ENCODE measurements at regions not wholly inside any gene's neighbourhood (a gene's known extent, or its start where the extent isn't known, plus 50 kb on each side); places are given as distances from the start of the nearest gene placed in this dataset.

- no peak for TF ChIP-seq EZH2 (IDR thresholded peaks at IDR 0.05; ENCODE audit: low read length)
- TF ChIP-seq CTCF (optimal IDR thresholded peaks at IDR 0.05 in 1 of 3, IDR thresholded peaks at IDR 0.05 in 1 of 3, conservative IDR thresholded peaks at IDR 0.05 in 1 of 3; ENCODE audit: extremely low read depth in 1 of 3, insufficient read depth in 2 of 3, low read length in 3 of 3), result no peak
- H3K4me3 ChIP-seq (ENCODE audit: control insufficient read depth in 2 of 3, extremely low read depth in 1 of 3, insufficient read depth in 2 of 3, low read depth in 1 of 3, low read length in 3 of 3), result no peak overlapping the region
- no peak overlapping the region for H3K27ac ChIP-seq (ENCODE audit: control insufficient read depth, insufficient read depth, low read length)
- H3K9me1 ChIP-seq (ENCODE audit: control insufficient read depth, extremely low read depth, insufficient read depth, low read length), result no peaks in the 10 kb centered on the region
- H3K9me3 ChIP-seq (ENCODE audit: control insufficient read depth, low read depth, low read length), result no peaks in the 10 kb centered on the region
- H3K36me3 ChIP-seq (ENCODE audit: control insufficient read depth in 2 of 2, extremely low read depth in 1 of 2, insufficient read depth in 2 of 2, low read length in 2 of 2), result no peaks in the 10 kb centered on the region
- no peak for DNase-seq (ENCODE audit: low read depth, low spot score)
- FAIRE-seq, result no peak
- H4K20me1 ChIP-seq (ENCODE audit: control insufficient read depth, extremely low read depth, insufficient read depth, low read length), result no peaks in the 10 kb centered on the region
- dilution Hi-C loops (cut with MboI; ENCODE audit: extremely low pct_ligation_motif_present, low sequenced_read_pairs), result no loop called here
- no peaks in the 10 kb centered on the region for H3K79me2 ChIP-seq (ENCODE audit: control insufficient read depth, insufficient read depth, low read length)
- H3K4me2 ChIP-seq (ENCODE audit: control insufficient read depth, extremely low read depth, insufficient read depth, low read depth, low read length), result no peak overlapping the region
- H3K9ac ChIP-seq (ENCODE audit: control insufficient read depth, extremely low read depth, insufficient read depth, low read length), result no peak overlapping the region
- H3K4me1 ChIP-seq (ENCODE audit: control insufficient read depth, extremely low read depth, insufficient read depth, low read length), result no peaks in the 10 kb centered on the region
- no peak overlapping the region for H2AFZ ChIP-seq (ENCODE audit: control insufficient read depth, low read length)
- H3K27me3 ChIP-seq (ENCODE audit: control insufficient read depth, extremely low read depth, insufficient read depth, low read length), result peaks cover 57% of the 10 kb centered on the region
Observed at GRCh38 chr11:43556612-43557375, 123.7 kb upstream of the HSD17B12 start.

- no peaks in the 10 kb centered on the region for H3K36me3 ChIP-seq (ENCODE audit: control insufficient read depth in 2 of 2, extremely low read depth in 1 of 2, insufficient read depth in 2 of 2, low read length in 2 of 2)
- no peak overlapping the region for H3K4me3 ChIP-seq (ENCODE audit: control insufficient read depth in 2 of 3, extremely low read depth in 1 of 3, insufficient read depth in 2 of 3, low read depth in 1 of 3, low read length in 3 of 3)
- H3K27me3 ChIP-seq (ENCODE audit: control insufficient read depth, extremely low read depth, insufficient read depth, low read length), result peaks cover 57% of the 10 kb centered on the region
- dilution Hi-C loops (cut with MboI; ENCODE audit: extremely low pct_ligation_motif_present, low sequenced_read_pairs), result no loop called here
- H4K20me1 ChIP-seq (ENCODE audit: control insufficient read depth, extremely low read depth, insufficient read depth, low read length), result no peaks in the 10 kb centered on the region
- DNase-seq (ENCODE audit: low read depth, low spot score), result no peak
- no peak overlapping the region for H3K9ac ChIP-seq (ENCODE audit: control insufficient read depth, extremely low read depth, insufficient read depth, low read length)
- H3K27ac ChIP-seq (ENCODE audit: control insufficient read depth, insufficient read depth, low read length), result no peak overlapping the region
- H3K9me1 ChIP-seq (ENCODE audit: control insufficient read depth, extremely low read depth, insufficient read depth, low read length), result no peaks in the 10 kb centered on the region
- TF ChIP-seq EZH2 (IDR thresholded peaks at IDR 0.05; ENCODE audit: low read length) (peak; percentile 63), CTCF (optimal IDR thresholded peaks at IDR 0.05 in 1 of 3, IDR thresholded peaks at IDR 0.05 in 1 of 3, conservative IDR thresholded peaks at IDR 0.05 in 1 of 3; ENCODE audit: extremely low read depth in 1 of 3, insufficient read depth in 2 of 3, low read length in 3 of 3) (peak in 1 of 3 experiments; percentile 7)
- H2AFZ ChIP-seq (ENCODE audit: control insufficient read depth, low read length), result no peak overlapping the region
- H3K4me2 ChIP-seq (ENCODE audit: control insufficient read depth, extremely low read depth, insufficient read depth, low read depth, low read length), result no peak overlapping the region
- no peak for FAIRE-seq
- H3K4me1 ChIP-seq (ENCODE audit: control insufficient read depth, extremely low read depth, insufficient read depth, low read length), result no peaks in the 10 kb centered on the region
- no peaks in the 10 kb centered on the region for H3K9me3 ChIP-seq (ENCODE audit: control insufficient read depth, low read depth, low read length)
- H3K79me2 ChIP-seq (ENCODE audit: control insufficient read depth, insufficient read depth, low read length), result no peaks in the 10 kb centered on the region
Observed at GRCh38 chr11:43557553-43558110, 122.9 kb upstream of the HSD17B12 start.

Data from keratinocyte (primary cell).